ENCODE measurements at regions not wholly inside any gene's neighbourhood (a gene's known extent, or its start where the extent isn't known, plus 50 kb on each side); places are given as distances from the start of the nearest gene placed in this dataset.

DNA sequence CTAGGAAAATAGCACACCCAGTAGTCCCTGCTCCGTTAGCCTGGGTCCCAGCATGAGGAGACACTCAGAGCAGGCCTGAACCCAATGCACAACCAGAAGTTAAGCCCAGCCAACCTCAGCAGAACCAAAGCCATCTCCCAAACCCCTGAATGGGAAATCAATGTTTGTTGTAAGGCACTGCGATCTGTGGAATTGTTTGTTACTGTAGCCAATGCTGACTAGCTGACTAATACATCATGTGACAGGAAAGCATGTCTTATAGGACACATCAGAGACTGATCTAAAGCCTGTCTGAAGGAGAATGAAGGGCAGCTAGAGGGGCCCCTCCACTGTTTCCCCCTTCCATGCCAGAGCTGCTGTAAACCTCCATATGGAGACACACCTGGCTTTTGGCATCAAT is 96.4 kb downstream of the MARCHF4 start:
- Histone ChIP-seq H3K27ac (ENCODE audit: low read length) (no peak overlapping the region), H3K9me3 (ENCODE audit: control insufficient read depth, insufficient read depth, low read length) (no peaks in the 10 kb centered on the region), H3K4me3 (ENCODE audit: low read length) (no peak overlapping the region), H3K4me1 (ENCODE audit: control insufficient read depth, insufficient read depth, low read length) (no peaks in the 10 kb centered on the region), H3K36me3 (ENCODE audit: control insufficient read depth, insufficient read depth, low read length) (no peaks in the 10 kb centered on the region), H3K27me3 (ENCODE audit: control insufficient read depth, insufficient read depth, low read length) (no peaks in the 10 kb centered on the region)
- no peak for DNase-seq (ENCODE audit: low read depth, low spot score)
- no CpG with 5 or more reads among the region's 2 CpGs for WGBS (ENCODE audit: insufficient coverage, insufficient read length)

DNA sequence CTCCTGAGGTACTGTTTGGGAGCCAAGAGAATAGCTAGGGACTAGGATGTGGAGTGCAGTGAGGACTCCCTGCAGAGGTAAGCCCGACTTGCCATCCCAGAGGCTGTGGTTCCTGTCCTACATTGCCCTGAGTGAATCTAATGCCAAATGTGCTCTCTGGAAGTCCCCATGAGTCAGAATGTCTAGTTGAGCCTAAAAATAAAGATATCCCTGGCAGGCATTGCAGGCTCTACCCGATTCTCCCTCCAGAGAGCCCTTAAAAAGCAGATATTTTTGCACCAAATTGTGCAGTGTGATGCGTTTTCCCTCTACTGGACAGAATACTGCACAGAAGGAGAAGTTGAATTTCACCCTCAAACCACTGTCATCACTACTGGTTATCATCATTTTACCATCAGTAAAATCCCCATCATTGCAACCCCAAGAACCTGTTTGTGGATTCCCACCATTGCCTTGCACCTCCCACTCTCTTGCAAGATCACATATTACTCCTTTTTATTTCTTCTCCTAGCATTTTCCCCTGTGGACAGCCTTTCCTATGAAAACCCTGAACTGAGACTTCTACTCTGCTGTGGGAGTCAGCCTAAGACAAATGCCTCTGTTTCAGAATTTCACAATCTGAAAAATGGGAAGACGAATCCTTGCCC is 98.0 kb downstream of the MARCHF4 start:
- no peaks in the 10 kb centered on the region for H3K36me3 ChIP-seq (ENCODE audit: control insufficient read depth, insufficient read depth, low read length)
- H3K27me3 ChIP-seq (ENCODE audit: control insufficient read depth, insufficient read depth, low read length) = no peaks in the 10 kb centered on the region
- no peak for DNase-seq (ENCODE audit: low read depth, low spot score)
- H3K4me1 ChIP-seq (ENCODE audit: control insufficient read depth, insufficient read depth, low read length) = no peaks in the 10 kb centered on the region
- H3K9me3 ChIP-seq (ENCODE audit: control insufficient read depth, insufficient read depth, low read length) = no peaks in the 10 kb centered on the region
- no CpG with 5 or more reads among the region's 4 CpGs for WGBS (ENCODE audit: insufficient coverage, insufficient read length)
- H3K27ac ChIP-seq (ENCODE audit: low read length) = no peak overlapping the region
- H3K4me3 ChIP-seq (ENCODE audit: low read length) = no peak overlapping the region

DNA sequence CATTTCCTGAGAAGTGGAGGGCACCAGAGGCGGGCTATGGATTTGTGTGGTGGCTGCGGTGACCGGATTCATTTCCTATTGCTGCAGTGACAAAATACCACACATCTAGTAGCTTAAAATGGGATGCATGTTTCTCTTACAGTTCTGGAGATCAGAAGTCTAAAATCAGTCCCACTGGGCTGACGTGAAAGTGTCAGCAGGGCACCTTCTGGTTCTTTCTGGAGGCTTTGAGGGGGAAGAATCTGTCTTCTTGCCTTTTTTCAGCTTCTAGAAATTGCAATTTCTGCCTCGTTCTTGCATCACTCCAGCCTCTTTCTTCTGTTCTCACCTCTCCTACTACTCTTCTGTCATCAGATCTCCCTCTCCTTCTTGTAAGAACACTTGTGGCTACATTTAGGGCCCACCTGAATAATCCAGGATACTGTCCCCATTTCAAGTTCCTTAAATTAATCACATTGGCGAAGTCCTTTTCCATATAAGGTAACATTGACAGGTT is 111.2 kb downstream of the MARCHF4 start:
- H3K27me3 ChIP-seq (ENCODE audit: control insufficient read depth, insufficient read depth, low read length) = no peaks in the 10 kb centered on the region
- no peak for DNase-seq (ENCODE audit: low read depth, low spot score)
- H3K27ac ChIP-seq (ENCODE audit: low read length) = no peak overlapping the region
- H3K36me3 ChIP-seq (ENCODE audit: control insufficient read depth, insufficient read depth, low read length) = no peaks in the 10 kb centered on the region
- no peak overlapping the region for H3K4me3 ChIP-seq (ENCODE audit: low read length)
- H3K4me1 ChIP-seq (ENCODE audit: control insufficient read depth, insufficient read depth, low read length) = no peaks in the 10 kb centered on the region
- no CpG with 5 or more reads among the region's 6 CpGs for WGBS (ENCODE audit: insufficient coverage, insufficient read length)
- no peaks in the 10 kb centered on the region for H3K9me3 ChIP-seq (ENCODE audit: control insufficient read depth, insufficient read depth, low read length)

DNA sequence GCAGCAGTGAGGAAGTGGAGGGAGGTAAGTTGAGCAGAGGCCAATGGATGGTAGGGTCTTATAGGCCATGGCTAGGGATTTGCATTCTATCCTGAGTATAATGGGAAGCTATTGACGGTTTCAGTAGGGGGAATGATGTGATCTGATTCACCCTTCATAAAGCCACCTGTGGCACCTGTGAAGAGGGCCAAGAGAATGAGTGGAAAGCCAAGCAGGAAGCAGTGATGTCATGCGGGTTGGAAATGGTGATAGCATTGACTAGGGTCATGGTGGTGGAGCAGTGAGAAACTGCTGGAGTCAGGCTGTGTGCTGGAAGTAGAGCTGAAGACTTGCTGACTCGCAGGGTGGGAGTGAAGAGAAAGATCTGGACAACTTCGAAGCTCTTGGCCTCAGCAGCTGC is 111.7 kb downstream of the MARCHF4 start:
- DNase-seq (ENCODE audit: low read depth, low spot score) = no peak
- no peaks in the 10 kb centered on the region for H3K4me1 ChIP-seq (ENCODE audit: control insufficient read depth, insufficient read depth, low read length)
- no peak overlapping the region for H3K27ac ChIP-seq (ENCODE audit: low read length)
- no peak overlapping the region for H3K4me3 ChIP-seq (ENCODE audit: low read length)
- no peaks in the 10 kb centered on the region for H3K36me3 ChIP-seq (ENCODE audit: control insufficient read depth, insufficient read depth, low read length)
- H3K9me3 ChIP-seq (ENCODE audit: control insufficient read depth, insufficient read depth, low read length) = no peaks in the 10 kb centered on the region
- no peaks in the 10 kb centered on the region for H3K27me3 ChIP-seq (ENCODE audit: control insufficient read depth, insufficient read depth, low read length)
- WGBS (ENCODE audit: insufficient coverage, insufficient read length) = no CpG with 5 or more reads among the region's 4 CpGs

DNA sequence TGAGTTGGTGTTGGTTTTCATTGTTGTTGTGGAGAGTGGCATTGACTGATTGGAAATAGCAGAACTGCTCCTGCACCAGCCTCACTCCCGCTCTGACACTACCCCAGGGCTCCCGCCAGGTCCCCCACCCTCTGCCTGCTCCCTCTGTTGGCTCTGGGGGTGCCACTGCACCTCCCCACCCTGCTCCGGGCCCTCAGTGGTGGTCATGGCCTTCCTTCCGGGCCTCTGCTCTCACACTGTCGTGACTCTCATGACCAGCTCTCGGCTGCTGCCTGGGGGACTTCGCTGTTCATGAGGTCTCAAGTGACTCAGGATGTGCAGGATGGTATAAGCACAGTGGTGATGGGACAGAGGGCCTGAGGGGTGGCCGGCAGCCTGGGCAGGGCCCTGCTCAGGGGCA is 113.2 kb downstream of the MARCHF4 start:
- DNase-seq (ENCODE audit: low read depth, low spot score) = no peak
- H3K4me1 ChIP-seq (ENCODE audit: control insufficient read depth, insufficient read depth, low read length) = no peaks in the 10 kb centered on the region
- H3K4me3 ChIP-seq (ENCODE audit: low read length) = no peak overlapping the region
- no CpG with 5 or more reads among the region's 8 CpGs for WGBS (ENCODE audit: insufficient coverage, insufficient read length)
- no peaks in the 10 kb centered on the region for H3K36me3 ChIP-seq (ENCODE audit: control insufficient read depth, insufficient read depth, low read length)
- no peaks in the 10 kb centered on the region for H3K27me3 ChIP-seq (ENCODE audit: control insufficient read depth, insufficient read depth, low read length)
- no peak overlapping the region for H3K27ac ChIP-seq (ENCODE audit: low read length)
- no peaks in the 10 kb centered on the region for H3K9me3 ChIP-seq (ENCODE audit: control insufficient read depth, insufficient read depth, low read length)

DNA sequence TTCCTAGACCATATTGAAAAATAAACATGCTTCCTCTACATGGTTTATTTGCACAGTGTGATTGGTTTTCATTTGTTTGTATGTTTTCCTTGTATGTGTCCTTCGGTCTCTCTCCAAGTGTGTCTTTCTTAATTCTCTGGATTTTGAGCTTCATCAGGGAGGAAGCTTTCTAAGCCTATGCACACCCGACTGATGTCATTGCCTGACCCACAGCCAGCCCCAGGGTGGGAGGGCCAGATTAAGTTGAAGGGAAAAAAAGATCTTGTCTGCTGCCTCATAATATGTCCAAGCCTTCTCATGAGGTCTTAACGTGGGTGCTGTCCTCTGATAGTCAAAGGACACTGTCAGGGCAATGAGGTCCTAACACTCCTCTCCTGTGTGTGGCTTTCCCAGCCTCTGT is 115.2 kb downstream of the MARCHF4 start:
- no CpG with 5 or more reads among the region's 3 CpGs for WGBS (ENCODE audit: insufficient coverage, insufficient read length)

More for the DNA sequence above, 115.2 kb downstream of the MARCHF4 start:
- Histone ChIP-seq H3K27me3 (ENCODE audit: control insufficient read depth, insufficient read depth, low read length) (no peaks in the 10 kb centered on the region), H3K4me3 (ENCODE audit: low read length) (no peak overlapping the region), H3K9me3 (ENCODE audit: control insufficient read depth, insufficient read depth, low read length) (no peaks in the 10 kb centered on the region), H3K4me1 (ENCODE audit: control insufficient read depth, insufficient read depth, low read length) (no peaks in the 10 kb centered on the region), H3K27ac (ENCODE audit: low read length) (no peak overlapping the region), H3K36me3 (ENCODE audit: control insufficient read depth, insufficient read depth, low read length) (no peaks in the 10 kb centered on the region)
- DNase-seq (ENCODE audit: low read depth, low spot score) = no peak

Measured in iPS DF 6.9 (cell line).